PC-3 (cell line): ENCODE measurements at regions not wholly inside any gene's neighbourhood (a gene's known extent, or its start where the extent isn't known, plus 50 kb on each side); places are given as distances from the start of the nearest gene placed in this dataset.

Source experiments
- ATAC-seq: fragments of 200-7000 bp; cut with Tn5 transposase; 2 replicates; pipeline ENCODE4 v1.9.1; 2020; ENCODE audit warnings: mild to moderate bottlenecking, moderate library complexity
- BruUV-seq: library from RNA; stranded (reverse); fragments of 400-500 nt; replicated peaks from 2 replicates; lab custom pipeline; 2021; lab: Mats Ljungman, UMichigan
- CTCF ChIA-PET: fragments of 300-600 bp; sonication (Branson Sonifier 250); formaldehyde crosslinking; loops from one replicate; lab custom pipeline; 2022; ENCODE audit warnings: antibody characterized with exemption; lab: Charles Lee
- POLR2A ChIA-PET: fragments of 300-600 bp; sonication (Branson Sonifier 250); formaldehyde crosslinking; loops from one replicate; lab custom pipeline; 2022; ENCODE audit warnings: antibody characterized with exemption; ENCODE audit not compliant: unreplicated experiment; lab: Charles Lee
- DNase-seq: peaks from one replicate; pipeline ENCODE4 v3.0.0-alpha.2; 2015
- H2AFZ ChIP-seq: fragments of 300-600 bp; sonication (generic); 2 replicates; pipeline ENCODE4 v1.6.0; 2016; ENCODE audit warnings: antibody characterized with exemption, low read length
- H3F3A ChIP-seq: fragments of 300-600 bp; sonication (generic); one replicate; pipeline ENCODE4 v1.6.0; 2017; ENCODE audit warnings: antibody characterized with exemption, low read length, control low read depth, mild to moderate bottlenecking; ENCODE audit not compliant: unreplicated experiment
- H3K27ac ChIP-seq: fragments of 300-600 bp; sonication (generic); 2 replicates; pipeline ENCODE4 v1.5.1; 2016; ENCODE audit warnings: mild to moderate bottlenecking, low read length
- H3K27me3 ChIP-seq: fragments of 300-600 bp; sonication (generic); 2 replicates; pipeline ENCODE4 v1.6.1; 2016; ENCODE audit warnings: low read length, mixed read lengths
- H3K36me3 ChIP-seq: fragments of 300-600 bp; sonication (generic); 2 replicates; pipeline ENCODE4 v1.6.1; 2016; ENCODE audit warnings: low read depth, mixed run types, low read length, mixed read lengths
- H3K4me1 ChIP-seq: fragments of 300-600 bp; sonication (generic); 2 replicates; pipeline ENCODE4 v1.5.1; 2016; ENCODE audit warnings: low read length; ENCODE audit not compliant: insufficient read depth
- H3K4me2 ChIP-seq: fragments of 300-600 bp; sonication (generic); 2 replicates; pipeline ENCODE4 v1.6.0; 2016; ENCODE audit warnings: low read length
- H3K4me3 ChIP-seq: fragments of 300-600 bp; sonication (generic); 2 replicates; pipeline ENCODE4 v1.5.1; 2016; ENCODE audit warnings: mild to moderate bottlenecking, low read length, mixed read lengths
- H3K79me2 ChIP-seq: fragments of 300-600 bp; sonication (generic); 2 replicates; pipeline ENCODE4 v1.6.1; 2017; ENCODE audit warnings: low read length, mixed read lengths
- H3K9ac ChIP-seq: fragments of 300-600 bp; sonication (generic); 2 replicates; pipeline ENCODE4 v1.6.0; 2016; ENCODE audit warnings: mild to moderate bottlenecking, low read length
- H3K9me2 ChIP-seq: fragments of 300-600 bp; sonication (generic); replicated peaks from 2 replicates; pipeline ENCODE4 v1.6.1; 2016; ENCODE audit warnings: mixed run types, low read length, mixed read lengths
- H3K9me3 ChIP-seq: fragments of 300-600 bp; sonication (generic); 2 replicates; pipeline ENCODE4 v1.6.1; 2016; ENCODE audit warnings: low read length, mixed read lengths
- H4K20me1 ChIP-seq: fragments of 300-600 bp; sonication (generic); 2 replicates; pipeline ENCODE4 v1.6.1; 2016; ENCODE audit warnings: low read length, mixed read lengths
- CTCF ChIP-seq: fragments of 300-600 bp; sonication (generic); conservative IDR thresholded peaks from 2 replicates; pipeline ENCODE4 v1.5.1; 2017; ENCODE audit warnings: antibody characterized with exemption, low read depth, mild to moderate bottlenecking, low read length
- EZH2 ChIP-seq: fragments of 300-600 bp; sonication (generic); IDR thresholded peaks from one replicate; pipeline ENCODE4 v1.6.1; 2017; ENCODE audit warnings: antibody characterized with exemption, mild to moderate bottlenecking, low read length; ENCODE audit not compliant: unreplicated experiment
- EZH2phosphoT487 ChIP-seq: fragments of 300-600 bp; sonication (generic); IDR thresholded peaks from 2 replicates; pipeline ENCODE4 v1.6.1; 2018; ENCODE audit warnings: mild to moderate bottlenecking, antibody characterized with exemption, low read length, borderline replicate concordance
- intact Hi-C: fragments of 100-400 bp; cut with micrococcal nuclease; formaldehyde crosslinking; loops from 2 replicates; pipeline ENCODE4 v1.9.0; 2023

GRCh38 chr2:204152616-204153015 lies 216.1 kb downstream of the ICOS start:
- ATAC-seq (no peak), DNase-seq (no peak)
- Histone ChIP-seq H3K9ac (no peak overlapping the region), H3K27me3 (peaks cover 69% of the 10 kb centered on the region), H3K9me2 (no peaks in the 10 kb centered on the region), H3K36me3 (no peaks in the 10 kb centered on the region), H2AFZ (no peak overlapping the region), H3K4me3 (no peak overlapping the region), H3K4me1 (no peaks in the 10 kb centered on the region), H3F3A (no peaks in the 10 kb centered on the region), H4K20me1 (no peaks in the 10 kb centered on the region), H3K4me2 (no peak overlapping the region), H3K9me3 (no peaks in the 10 kb centered on the region), H3K27ac (no peak overlapping the region), H3K79me2 (no peaks in the 10 kb centered on the region)
- BruUV-seq: no TSS peak
- no peak for TF ChIP-seq EZH2
- TF ChIP-seq EZH2phosphoT487: no peak
- no peak for TF ChIP-seq CTCF
- intact Hi-C loops: no loop called here
- POLR2A ChIA-PET: no interaction called here
- CTCF ChIA-PET: no interaction called here

- no TSS peak for BruUV-seq
- peaks cover 57% of the 10 kb centered on the region for H3K27me3 ChIP-seq
- H3K9me3 ChIP-seq: no peaks in the 10 kb centered on the region
- ChIA-PET POLR2A (no interaction called here), CTCF (no interaction called here)
- H4K20me1 ChIP-seq: no peaks in the 10 kb centered on the region
- H3F3A ChIP-seq: no peaks in the 10 kb centered on the region
- no peak overlapping the region for H3K4me3 ChIP-seq
- H3K9ac ChIP-seq: no peak overlapping the region
- no peaks in the 10 kb centered on the region for H3K4me1 ChIP-seq
- intact Hi-C loops: no loop called here
- no peak overlapping the region for H2AFZ ChIP-seq
- H3K27ac ChIP-seq: no peak overlapping the region
- H3K9me2 ChIP-seq: no peaks in the 10 kb centered on the region
- TF ChIP-seq CTCF (no peak), EZH2 (no peak), EZH2phosphoT487 (no peak)
- ATAC-seq (no peak), DNase-seq (no peak)
- no peaks in the 10 kb centered on the region for H3K36me3 ChIP-seq
- H3K79me2 ChIP-seq: no peaks in the 10 kb centered on the region
- H3K4me2 ChIP-seq: no peak overlapping the region
Measured at GRCh38 chr2:204154863-204155262, 218.3 kb downstream of the ICOS start.

- no peaks in the 10 kb centered on the region for H3K9me3 ChIP-seq
- no peaks in the 10 kb centered on the region for H4K20me1 ChIP-seq
- no peak overlapping the region for H3K4me3 ChIP-seq
- no peak overlapping the region for H3K9ac ChIP-seq
- no peak overlapping the region for H3K4me2 ChIP-seq
- H3K9me2 ChIP-seq: no peaks in the 10 kb centered on the region
- H3K79me2 ChIP-seq: no peaks in the 10 kb centered on the region
- H3K36me3 ChIP-seq: no peaks in the 10 kb centered on the region
- intact Hi-C loops: no loop called here
- peaks cover 55% of the 10 kb centered on the region for H3K27me3 ChIP-seq
- CTCF ChIA-PET: no interaction called here
- TF ChIP-seq EZH2 (no peak), EZH2phosphoT487 (no peak), CTCF (no peak)
- H3K4me1 ChIP-seq: no peaks in the 10 kb centered on the region
- ATAC-seq: no peak
- H3F3A ChIP-seq: no peaks in the 10 kb centered on the region
- no peak overlapping the region for H2AFZ ChIP-seq
- no peak for DNase-seq
- no peak overlapping the region for H3K27ac ChIP-seq
- BruUV-seq: no TSS peak
- POLR2A ChIA-PET: no interaction called here
Measured at GRCh38 chr2:204156456-204156855, 219.9 kb downstream of the ICOS start.
